Stomach smooth muscle (tissue), 2 donors: ENCODE measurements at regions not wholly inside any gene's neighbourhood (a gene's known extent, or its start where the extent isn't known, plus 50 kb on each side); places are given as distances from the start of the nearest gene placed in this dataset.

ENCODE experiments used
- H3K27ac ChIP-seq: one replicate; pipeline ENCODE4 v1.7.0; 2013; ENCODE audit warnings: mild to moderate bottlenecking, low read length, inconsistent platforms
- H3K27me3 ChIP-seq, 2 donors: one replicate each; pipeline ENCODE4 v1.7.0; 2013; ENCODE audit warnings: low read length in 2 of 2; ENCODE audit not compliant: insufficient read depth in 2 of 2, control insufficient read depth in 1 of 2
- H3K36me3 ChIP-seq, 2 donors: one replicate each; pipeline ENCODE4 v1.7.0; 2013; ENCODE audit warnings: low read length in 2 of 2; ENCODE audit not compliant: control insufficient read depth in 2 of 2, insufficient read depth in 2 of 2
- H3K4me1 ChIP-seq: one replicate; pipeline ENCODE4 v1.7.0; 2013; ENCODE audit warnings: low read length; ENCODE audit not compliant: control insufficient read depth, insufficient read depth
- H3K4me3 ChIP-seq, 2 donors: one replicate each; pipeline ENCODE4 v1.7.0; 2013; ENCODE audit warnings: low read length in 2 of 2
- H3K9ac ChIP-seq, 2 donors: one replicate each; pipeline ENCODE4 v1.7.0; 2013; ENCODE audit warnings: low read length in 2 of 2, mild to moderate bottlenecking in 1 of 2
- H3K9me3 ChIP-seq, 2 donors: one replicate each; pipeline ENCODE4 v1.7.0; 2013; ENCODE audit warnings: low read length in 2 of 2; ENCODE audit not compliant: control insufficient read depth in 2 of 2
- donor health status: healthy.
- donor health status: Pancreatic carcinoma.

DNA sequence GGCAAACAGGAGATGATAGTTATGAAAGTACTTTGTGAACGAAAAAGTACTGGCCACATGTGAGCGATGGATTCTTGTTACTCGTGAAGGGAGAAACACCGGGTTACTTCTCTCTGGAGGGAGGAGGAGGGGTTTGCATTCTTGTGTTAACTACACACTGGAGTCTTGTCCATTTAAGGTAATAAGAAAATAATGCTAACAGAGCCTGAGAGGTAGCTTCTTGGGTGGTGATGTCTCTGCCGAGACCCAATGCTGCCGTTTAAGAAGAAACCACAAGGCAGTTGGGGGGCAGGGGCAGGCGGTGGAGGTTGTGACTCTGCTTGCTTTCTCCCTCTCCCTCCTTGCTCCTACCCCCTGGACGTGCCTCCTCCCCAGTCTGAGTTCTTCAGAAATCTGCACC, 100.9 kb upstream of the ROPN1 start:
- Histone ChIP-seq H3K27me3 (no peaks in the 10 kb centered on the region), H3K4me1 (no peaks in the 10 kb centered on the region), H3K27ac (no peak overlapping the region), H3K9me3 (no peaks in the 10 kb centered on the region), H3K9ac (no peak overlapping the region), H3K4me3 (no peak overlapping the region), H3K36me3 (no peaks in the 10 kb centered on the region)

DNA sequence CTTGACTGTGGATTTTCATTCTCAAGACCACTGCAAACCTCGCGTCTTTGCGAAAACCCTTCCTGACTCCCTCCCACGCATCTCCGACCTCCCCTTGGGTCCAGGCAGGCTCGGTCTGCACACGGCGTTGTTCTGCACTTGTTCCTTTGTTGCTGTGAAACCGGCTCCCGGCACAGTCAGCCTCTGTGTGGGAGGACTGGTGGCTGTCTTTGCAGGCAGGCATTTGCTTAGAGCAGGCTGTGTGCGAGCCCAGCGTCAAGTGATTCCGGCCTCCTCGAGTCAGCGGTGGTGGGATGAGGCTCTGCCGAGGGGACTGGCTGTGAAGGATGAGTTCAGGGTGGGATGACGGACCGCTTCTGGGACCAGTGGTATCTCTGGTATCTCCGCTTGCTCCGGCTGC, 102.6 kb upstream of the ROPN1 start:
- Histone ChIP-seq H3K4me3 (no peak overlapping the region), H3K36me3 (no peaks in the 10 kb centered on the region), H3K27me3 (no peaks in the 10 kb centered on the region), H3K9ac (no peak overlapping the region), H3K9me3 (no peaks in the 10 kb centered on the region), H3K4me1 (no peaks in the 10 kb centered on the region), H3K27ac (no peak overlapping the region)

DNA sequence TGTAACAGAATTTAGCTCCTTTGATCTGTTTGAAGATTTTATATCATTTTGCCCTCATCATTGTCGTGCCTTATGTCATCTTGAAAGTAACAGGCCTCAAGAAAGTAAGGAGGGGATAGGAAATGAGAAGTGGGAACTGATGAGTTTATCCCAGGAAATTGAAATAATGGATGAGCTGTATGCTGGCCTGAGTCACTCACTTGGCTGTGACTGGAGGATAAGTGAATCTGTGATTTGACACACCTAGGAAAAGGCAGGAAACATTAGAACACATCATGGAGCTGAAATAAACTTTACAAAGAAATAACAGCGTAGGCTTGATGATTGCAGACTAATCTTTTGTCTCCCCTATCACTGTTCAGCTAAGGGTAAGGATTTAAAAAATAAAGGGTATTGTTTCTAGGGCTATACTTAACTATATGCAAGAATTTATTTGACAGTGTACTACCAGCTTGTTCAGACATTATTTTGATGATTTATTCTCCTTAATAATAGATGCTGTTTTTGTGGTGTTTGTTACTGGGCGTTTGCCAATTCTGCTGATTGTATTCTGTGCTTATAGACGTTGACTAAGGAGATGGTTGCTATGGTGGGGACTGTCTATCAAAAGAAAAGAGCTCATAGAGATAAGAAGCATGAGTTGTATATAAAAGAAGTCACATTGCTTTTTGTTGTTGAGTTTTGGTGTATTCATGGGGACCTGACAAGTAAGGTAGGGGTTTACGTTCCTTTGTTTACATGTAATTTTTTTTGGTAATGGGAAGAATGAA, 105.6 kb upstream of the ROPN1 start:
- Histone ChIP-seq H3K4me3 (no peak overlapping the region), H3K36me3 (no peaks in the 10 kb centered on the region), H3K27me3 (no peaks in the 10 kb centered on the region), H3K9ac (no peak overlapping the region), H3K27ac (no peak overlapping the region), H3K4me1 (no peaks in the 10 kb centered on the region), H3K9me3 (no peaks in the 10 kb centered on the region)

GRCh38 chr3:124101643-124102042, 109.7 kb upstream of the ROPN1 start:
- Histone ChIP-seq H3K4me3 (no peak overlapping the region), H3K36me3 (no peaks in the 10 kb centered on the region), H3K27ac (no peak overlapping the region), H3K9me3 (no peaks in the 10 kb centered on the region), H3K4me1 (no peaks in the 10 kb centered on the region), H3K9ac (no peak overlapping the region), H3K27me3 (no peaks in the 10 kb centered on the region)

DNA sequence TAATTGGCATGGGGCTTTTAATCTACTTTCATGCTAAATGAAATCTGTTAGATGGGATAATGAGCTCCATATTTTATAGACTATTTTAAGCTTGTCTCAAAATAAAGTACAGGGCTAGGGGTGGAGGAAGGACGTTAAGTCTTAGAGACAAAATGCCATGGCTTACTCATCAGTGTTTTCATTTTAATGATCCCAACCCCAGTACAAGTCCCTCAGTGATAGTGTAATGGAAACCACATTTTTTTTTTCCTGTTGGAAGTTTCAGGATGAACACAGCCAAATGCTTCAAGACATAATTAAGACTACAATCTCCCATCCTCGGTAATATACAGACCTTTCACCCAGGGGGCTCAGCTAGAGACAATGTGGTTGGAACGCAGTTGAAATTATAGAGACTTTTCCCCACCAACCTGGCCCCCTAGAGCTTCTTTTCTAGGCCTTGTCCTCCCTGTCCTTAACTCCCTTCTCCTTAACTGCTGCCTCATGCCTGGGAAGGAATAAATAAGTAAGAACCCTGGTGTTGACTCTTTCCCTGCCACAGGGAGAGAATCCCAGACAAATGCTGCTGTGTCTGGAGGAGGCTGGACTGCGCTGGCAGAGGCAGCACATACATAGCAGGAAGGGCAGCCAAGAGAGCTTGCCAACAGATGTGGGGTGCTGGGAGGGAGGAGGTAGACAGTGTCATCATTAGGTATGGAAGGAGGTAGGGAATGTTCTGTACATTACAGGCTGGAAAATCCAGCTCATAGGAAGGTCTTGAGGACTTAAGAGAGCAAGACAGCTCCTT, 115.4 kb upstream of the ROPN1 start:
- Histone ChIP-seq H3K4me3 (no peak overlapping the region), H3K27ac (peak overlapping the region; percentile 46), H3K36me3 (no peaks in the 10 kb centered on the region), H3K9me3 (no peaks in the 10 kb centered on the region), H3K27me3 (no peaks in the 10 kb centered on the region), H3K9ac (peak overlapping the region in 1 of 2 donors; percentile 21), H3K4me1 (peaks cover 10% of the 10 kb centered on the region)

DNA sequence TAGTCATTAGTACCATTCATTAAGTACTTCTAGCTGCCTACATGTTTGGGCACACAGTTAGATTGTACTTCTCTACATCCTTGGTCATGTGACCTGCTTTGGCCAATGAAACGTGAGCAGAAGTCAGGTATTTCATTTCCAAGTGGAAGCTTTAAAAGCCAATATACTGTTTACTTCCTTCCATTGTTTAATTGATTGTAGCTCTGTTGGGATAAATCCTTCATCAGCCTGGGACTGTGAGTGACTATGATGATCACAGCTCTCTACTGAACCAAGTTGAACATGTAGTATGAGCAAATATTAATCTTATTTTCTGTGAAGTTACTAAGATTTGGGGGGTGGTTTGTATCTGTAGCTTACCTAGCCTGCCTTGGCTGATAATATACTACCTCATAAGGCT, 116.5 kb upstream of the ROPN1 start:
- H3K27ac ChIP-seq, result no peak overlapping the region
- H3K4me3 ChIP-seq, result no peak overlapping the region
- H3K9ac ChIP-seq, result no peak overlapping the region
- peaks cover 12% of the 10 kb centered on the region for H3K4me1 ChIP-seq
- no peaks in the 10 kb centered on the region for H3K36me3 ChIP-seq
- H3K9me3 ChIP-seq, result no peaks in the 10 kb centered on the region
- H3K27me3 ChIP-seq, result no peaks in the 10 kb centered on the region

- Histone ChIP-seq H3K36me3 (no peaks in the 10 kb centered on the region), H3K27ac (no peak overlapping the region), H3K27me3 (no peaks in the 10 kb centered on the region), H3K9me3 (no peaks in the 10 kb centered on the region), H3K9ac (no peak overlapping the region), H3K4me1 (peaks cover 7% of the 10 kb centered on the region), H3K4me3 (no peak overlapping the region)
Observed at GRCh38 chr3:124113485-124113884, 121.6 kb upstream of the ROPN1 start.

- Histone ChIP-seq H3K4me1 (peaks cover 9% of the 10 kb centered on the region), H3K27me3 (no peaks in the 10 kb centered on the region), H3K4me3 (peak overlapping the region in 1 of 2 donors; percentile 3), H3K9me3 (no peaks in the 10 kb centered on the region), H3K27ac (no peak overlapping the region), H3K36me3 (no peaks in the 10 kb centered on the region), H3K9ac (no peak overlapping the region)
Observed at GRCh38 chr3:124115279-124115678, 123.4 kb upstream of the ROPN1 start.

- no peaks in the 10 kb centered on the region for H3K36me3 ChIP-seq
- no peaks in the 10 kb centered on the region for H3K9me3 ChIP-seq
- no peak overlapping the region for H3K9ac ChIP-seq
- no peaks in the 10 kb centered on the region for H3K27me3 ChIP-seq
- H3K4me3 ChIP-seq, result no peak overlapping the region
- H3K27ac ChIP-seq, result no peak overlapping the region
- peaks cover 9% of the 10 kb centered on the region for H3K4me1 ChIP-seq
Observed at GRCh38 chr3:124115956-124116355, 124.0 kb upstream of the ROPN1 start.

DNA sequence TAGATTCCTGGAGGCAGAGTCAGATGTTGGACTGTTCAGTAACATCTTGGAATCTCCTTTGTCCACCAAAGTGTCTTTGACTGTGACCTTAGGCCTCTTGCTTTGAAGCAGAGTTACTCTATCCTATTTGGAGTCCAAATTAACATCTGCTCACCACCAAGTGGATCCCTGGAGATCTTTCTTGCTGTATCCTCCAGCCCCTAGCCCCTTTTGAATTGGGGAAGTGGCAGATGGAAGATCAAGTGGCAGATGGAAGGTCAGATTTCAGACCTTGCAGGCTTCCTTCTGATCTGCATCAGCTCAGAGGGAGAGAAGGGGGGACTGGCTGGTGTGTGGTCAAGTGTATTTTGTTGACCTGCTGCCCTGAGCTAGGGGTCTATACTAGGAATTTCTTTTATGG, 125.0 kb upstream of the ROPN1 start:
- Histone ChIP-seq H3K27ac (no peak overlapping the region), H3K4me1 (peaks cover 15% of the 10 kb centered on the region), H3K36me3 (no peaks in the 10 kb centered on the region)

DNA sequence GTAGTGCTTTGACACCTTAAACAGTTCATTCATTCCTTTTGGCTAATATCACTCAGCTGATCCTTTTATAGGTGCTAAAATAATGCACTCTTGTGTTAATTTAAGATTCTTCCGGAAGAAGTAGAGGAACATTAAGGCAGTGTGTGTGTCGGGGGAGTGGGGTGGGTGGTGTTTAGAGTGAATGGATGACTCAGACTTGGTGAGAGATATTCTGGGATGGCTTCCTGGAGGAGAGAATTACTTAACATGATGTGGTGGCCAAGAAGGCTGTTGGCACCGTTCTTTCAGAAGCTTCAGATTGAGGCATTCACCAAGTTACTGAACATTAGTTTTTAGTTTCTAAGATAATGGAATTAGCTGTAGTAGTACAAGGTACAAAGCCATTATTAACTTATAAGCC, 125.6 kb upstream of the ROPN1 start:
- Histone ChIP-seq H3K4me3 (no peak overlapping the region), H3K9ac (no peak overlapping the region), H3K27ac (no peak overlapping the region), H3K9me3 (no peaks in the 10 kb centered on the region), H3K36me3 (no peaks in the 10 kb centered on the region), H3K27me3 (no peaks in the 10 kb centered on the region), H3K4me1 (peaks cover 15% of the 10 kb centered on the region)

More for the DNA sequence above, 125.0 kb upstream of the ROPN1 start:
- H3K4me3 ChIP-seq, result no peak overlapping the region
- H3K27me3 ChIP-seq, result no peaks in the 10 kb centered on the region
- no peaks in the 10 kb centered on the region for H3K9me3 ChIP-seq
- no peak overlapping the region for H3K9ac ChIP-seq
